HG03521 (cell line): ENCODE measurements at regions not wholly inside any gene's neighbourhood (a gene's known extent, or its start where the extent isn't known, plus 50 kb on each side); places are given as distances from the start of the nearest gene placed in this dataset.

ENCODE experiments used
- ATAC-seq: cut with Tn5 transposase; IDR thresholded peaks from one replicate; pipeline ENCODE4 v1.9.1; 2021; ENCODE audit warnings: mild to moderate bottlenecking, moderate library complexity; ENCODE audit not compliant: unreplicated experiment

- no peak for ATAC-seq
These were observed 291.2 kb upstream of the DMRT1 start for GRCh38 chr9:550333-550732.

DNA sequence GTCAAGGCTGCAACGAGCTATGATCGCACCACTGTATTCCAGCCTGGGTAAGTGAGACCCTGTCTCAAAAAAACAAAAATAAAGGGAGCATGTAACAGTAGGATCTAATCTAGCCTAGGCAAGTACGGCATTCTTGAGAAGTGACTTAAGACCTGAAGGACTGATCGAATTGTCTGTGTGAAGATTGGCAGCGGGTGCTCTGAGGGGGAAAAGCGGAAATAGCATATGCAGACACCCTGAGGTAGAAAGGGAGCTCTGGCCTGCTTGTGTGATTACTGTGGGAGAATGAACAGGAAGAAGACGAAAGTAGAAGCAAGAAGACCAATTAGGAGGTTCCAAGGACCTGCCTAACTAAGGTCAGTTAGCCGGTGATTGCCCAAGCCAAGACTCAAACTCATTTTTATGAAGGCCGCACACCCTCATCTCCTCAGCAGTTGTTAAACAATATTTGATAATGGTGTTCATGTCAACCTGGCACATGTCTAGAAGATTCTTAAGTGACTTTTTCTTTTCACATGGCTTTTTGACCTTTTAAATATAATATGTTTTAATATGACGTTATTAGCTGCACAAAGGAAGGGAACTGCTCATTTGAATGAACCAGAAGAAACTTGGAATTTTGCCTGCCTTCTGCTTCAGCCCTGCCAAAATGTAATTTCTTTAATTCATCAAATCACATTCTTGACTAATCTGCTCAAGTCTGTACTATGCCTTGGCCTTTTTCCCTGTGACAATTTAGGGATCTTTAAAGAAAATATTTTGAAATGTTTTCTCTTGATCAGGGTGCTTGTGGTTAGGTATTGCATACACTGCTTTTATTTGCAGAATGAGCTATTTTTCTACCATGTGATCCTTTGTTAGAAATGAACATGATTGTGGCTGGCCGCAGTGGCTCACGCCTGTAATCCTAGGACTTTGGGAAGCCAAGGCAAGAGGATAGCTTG is 289.2 kb upstream of the DMRT1 start:
- ATAC-seq, result no peak

- ATAC-seq, result no peak
These were observed 286.0 kb upstream of the DMRT1 start for GRCh38 chr9:555493-555892.

GRCh38 chr9:556199-556598 is 285.3 kb upstream of the DMRT1 start:
- no peak for ATAC-seq

- no peak for ATAC-seq
These were observed 284.8 kb upstream of the DMRT1 start for GRCh38 chr9:556675-557074.

DNA sequence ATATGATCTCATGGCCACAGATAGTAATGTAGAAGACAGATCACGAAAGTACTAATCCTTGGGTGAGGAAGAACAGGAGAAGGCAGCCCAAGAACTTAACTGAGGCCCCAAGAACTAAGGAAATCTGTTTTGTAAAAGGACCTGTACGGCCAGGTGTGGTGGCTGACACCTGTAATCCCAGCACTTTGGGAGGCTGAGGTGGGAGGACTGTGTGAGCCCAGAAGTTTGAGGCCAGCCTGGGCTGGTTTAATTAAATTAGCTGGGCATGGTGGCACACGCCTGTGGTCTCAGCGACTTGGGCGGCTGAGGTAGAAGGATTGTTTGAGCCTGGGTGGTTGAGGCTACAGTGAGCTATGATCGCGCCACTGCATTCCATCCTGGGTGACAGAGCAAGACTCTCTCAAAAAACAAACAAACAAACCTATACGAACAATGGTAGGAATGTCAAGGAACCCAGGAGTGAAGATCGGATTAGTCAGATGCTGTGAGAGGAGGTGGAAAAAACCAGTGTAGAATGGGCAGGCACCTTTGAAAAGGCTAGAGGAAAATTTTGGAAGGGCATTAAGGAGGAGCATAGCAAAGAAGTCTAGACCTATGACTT is 283.8 kb upstream of the DMRT1 start:
- no peak for ATAC-seq

DNA sequence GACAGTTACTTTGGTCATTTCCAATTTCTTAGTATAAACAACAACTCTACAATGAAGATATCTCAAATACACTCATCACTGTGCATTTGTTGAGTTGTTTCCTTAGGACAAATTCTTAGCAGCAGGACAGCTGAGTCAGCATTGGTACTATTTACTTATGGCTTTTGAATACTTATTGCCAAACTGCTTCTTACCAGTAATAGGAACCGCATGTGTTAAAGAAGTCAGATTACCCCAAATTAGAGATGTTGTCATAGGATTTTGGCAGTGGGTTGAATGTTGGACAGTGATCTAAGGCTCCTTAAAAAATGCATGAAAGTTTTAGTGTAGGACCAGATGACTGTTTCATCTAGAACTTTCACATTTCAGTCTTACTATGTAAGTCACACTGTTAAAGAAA is 280.1 kb upstream of the DMRT1 start:
- no peak for ATAC-seq

DNA sequence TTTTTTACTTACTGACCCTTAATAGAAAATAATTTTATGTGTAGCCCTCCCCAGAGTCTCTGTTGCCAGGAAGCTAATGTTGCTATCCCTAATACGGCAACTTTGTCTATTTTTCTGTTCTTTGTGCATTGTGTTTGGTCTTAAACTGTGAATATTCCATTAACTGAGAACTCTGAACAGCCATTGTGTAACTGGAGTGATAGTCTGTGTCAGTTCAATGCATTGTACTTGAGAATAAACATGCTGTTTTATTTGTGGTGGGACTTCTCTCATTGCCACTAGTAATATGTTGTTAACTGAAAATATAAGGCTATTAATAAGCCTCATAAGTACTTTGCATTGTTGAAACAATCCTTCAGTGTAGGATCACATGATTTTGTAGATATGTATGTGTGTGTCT is 278.3 kb upstream of the DMRT1 start:
- no peak for ATAC-seq

GRCh38 chr9:565528-565927 is 276.0 kb upstream of the DMRT1 start:
- ATAC-seq, result no peak

DNA sequence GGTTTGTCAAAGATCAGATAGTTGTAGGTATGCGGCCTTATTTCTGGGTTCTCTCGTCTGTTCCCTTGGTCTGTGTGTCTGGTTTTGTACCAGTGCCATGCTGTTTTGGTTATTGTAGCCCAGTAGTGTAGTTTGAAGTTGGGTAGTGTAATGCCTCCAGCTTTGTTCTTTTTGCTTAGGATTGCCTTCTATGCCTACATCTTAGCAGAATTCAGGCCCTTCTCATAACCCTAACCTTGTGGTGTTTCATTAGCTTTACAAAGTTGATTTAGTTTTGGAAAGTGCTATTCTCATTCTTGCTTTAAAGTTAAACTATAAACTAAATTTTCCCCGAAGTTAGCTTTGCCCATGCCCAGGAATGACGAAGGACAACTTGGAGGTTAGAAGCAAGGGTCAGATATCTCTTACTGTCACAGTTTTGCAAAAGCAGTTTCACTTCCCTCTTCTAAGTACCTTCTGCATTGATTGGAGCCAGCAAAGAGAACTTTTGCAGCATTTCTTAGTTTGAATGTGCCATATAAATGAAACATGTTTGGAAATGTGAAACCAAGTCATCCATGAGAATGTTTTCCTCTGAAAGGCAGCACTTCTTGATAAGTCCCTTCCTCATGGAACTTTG is 274.3 kb upstream of the DMRT1 start:
- ATAC-seq, result peak; percentile 80

DNA sequence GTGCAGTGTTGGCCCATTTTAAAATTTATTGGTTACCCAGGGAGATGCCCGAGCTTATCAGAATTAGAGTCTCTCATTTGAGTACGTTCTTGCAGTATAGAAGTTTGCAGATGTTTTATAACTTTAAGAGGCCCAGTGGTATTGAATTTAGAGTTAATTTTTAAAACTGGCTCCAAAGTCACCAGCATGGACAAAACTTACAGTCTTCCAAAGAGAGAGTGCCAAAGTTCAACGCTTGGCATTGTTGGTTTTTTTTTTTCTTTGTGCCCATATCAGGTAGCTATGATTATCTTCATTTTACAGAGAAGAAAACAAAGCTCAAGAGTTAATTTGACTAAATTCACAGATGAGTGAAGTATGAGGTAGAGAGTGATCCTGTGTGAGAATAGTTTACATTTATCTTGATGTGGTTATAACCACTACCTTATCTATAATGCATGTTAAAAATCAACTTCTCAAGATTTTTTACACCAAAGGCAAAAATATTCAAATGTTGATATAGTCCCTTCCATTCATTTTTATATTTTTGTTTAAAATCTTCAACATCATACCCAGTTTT is 273.7 kb upstream of the DMRT1 start:
- ATAC-seq, result no peak

DNA sequence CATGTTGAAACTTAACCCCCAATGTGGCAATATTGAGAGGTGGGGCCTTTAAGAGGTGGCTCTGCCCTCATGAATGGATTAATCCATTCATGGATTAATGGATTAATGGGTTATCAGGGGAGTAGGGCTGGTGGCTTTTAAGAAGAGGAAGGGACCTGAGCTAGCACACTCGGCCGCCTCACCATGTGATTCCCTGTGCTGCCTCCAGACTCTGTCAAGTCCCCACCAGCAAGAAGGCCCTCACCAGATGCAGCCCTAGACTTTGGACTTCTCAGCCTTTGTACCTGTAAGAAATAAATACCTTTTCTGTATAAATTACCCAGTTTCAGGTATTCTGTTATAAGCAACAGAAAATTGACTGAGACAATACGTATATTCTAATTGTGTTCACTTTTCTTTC is 272.2 kb upstream of the DMRT1 start:
- ATAC-seq, result no peak

- no peak for ATAC-seq
These were observed 271.3 kb upstream of the DMRT1 start for GRCh38 chr9:570187-570586.

GRCh38 chr9:571066-571465 is 270.4 kb upstream of the DMRT1 start:
- ATAC-seq, result no peak

GRCh38 chr9:571741-572140 is 269.8 kb upstream of the DMRT1 start:
- ATAC-seq, result no peak

GRCh38 chr9:573691-574410 is 267.6 kb upstream of the DMRT1 start:
- no peak for ATAC-seq

DNA sequence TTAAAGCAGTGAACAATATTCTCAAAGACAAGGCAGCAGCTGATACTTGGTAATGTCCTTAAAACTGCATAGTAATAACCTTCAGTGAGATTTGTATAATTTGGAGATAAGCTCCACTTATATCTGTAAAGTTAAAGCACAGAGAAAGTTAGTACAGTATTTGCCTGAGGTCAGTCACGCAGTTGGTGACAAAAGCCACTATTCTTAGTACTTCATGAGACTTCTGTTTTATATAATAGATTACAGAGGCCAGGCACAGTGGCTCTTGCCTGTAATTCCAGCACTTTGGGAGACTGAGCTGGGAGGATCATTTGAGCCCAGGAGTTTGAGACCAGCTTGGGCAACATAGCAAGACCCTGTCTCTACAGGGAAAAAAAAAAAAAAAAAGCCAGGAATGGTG is 266.4 kb upstream of the DMRT1 start:
- ATAC-seq, result no peak

- no peak for ATAC-seq
These were observed 260.7 kb upstream of the DMRT1 start for GRCh38 chr9:580652-581342.

- ATAC-seq, result no peak
These were observed 259.6 kb upstream of the DMRT1 start for GRCh38 chr9:581673-582497.

GRCh38 chr9:582775-583174 is 258.7 kb upstream of the DMRT1 start:
- ATAC-seq, result no peak
